SK-N-SH treated with all-trans-retinoic acid at 6 μM for 48 hours (cell line): ENCODE measurements at regions not wholly inside any gene's neighbourhood (a gene's known extent, or its start where the extent isn't known, plus 50 kb on each side); places are given as distances from the start of the nearest gene placed in this dataset.

ENCODE experiments used
- ATAC-seq: fragments of 200-7000 bp; cut with Tn5 transposase; 3 replicates; pipeline ENCODE4 v1.9.1; 2020; ENCODE audit warnings: mild to moderate bottlenecking, moderate library complexity
- ARNTL ChIP-seq: fragments of 450-650 bp; formaldehyde crosslinking; IDR thresholded peaks from 2 replicates; pipeline ENCODE4 v1.5.0; 2020; ENCODE audit warnings: low read depth, mild to moderate bottlenecking, moderate library complexity, borderline replicate concordance
- BACH2 ChIP-seq: fragments of 250-450 bp; sonication (Bioruptor Pico); IDR thresholded peaks from 2 replicates; pipeline ENCODE4 v1.9.0; 2021; ENCODE audit warnings: mild to moderate bottlenecking, borderline replicate concordance
- CSDC2 ChIP-seq: fragments of 250-450 bp; sonication (Bioruptor Pico); IDR thresholded peaks from 2 replicates; pipeline ENCODE4 v1.5.0; 2020; ENCODE audit warnings: mild to moderate bottlenecking, moderate library complexity
- CSRNP3 ChIP-seq: fragments of 250-450 bp; sonication (Bioruptor Pico); IDR thresholded peaks from 2 replicates; pipeline ENCODE4 v1.5.1; 2021; ENCODE audit warnings: mild to moderate bottlenecking, moderate library complexity
- ESRRG ChIP-seq: fragments of 250-450 bp; sonication (Bioruptor Pico); IDR thresholded peaks from 2 replicates; pipeline ENCODE4 v1.6.1; 2021; ENCODE audit warnings: mild to moderate bottlenecking
- GLIS3 ChIP-seq: fragments of 250-450 bp; sonication (Bioruptor Pico); IDR thresholded peaks from 2 replicates; pipeline ENCODE4 v1.5.0; 2020; ENCODE audit warnings: mild to moderate bottlenecking, moderate library complexity
- ISL1 ChIP-seq: fragments of 250-450 bp; sonication (Bioruptor Pico); IDR thresholded peaks from 2 replicates; pipeline ENCODE4 v2.1.2; 2022; ENCODE audit warnings: mild to moderate bottlenecking, moderate library complexity
- OSR1 ChIP-seq: fragments of 250-450 bp; sonication (Bioruptor Pico); IDR thresholded peaks from 2 replicates; pipeline ENCODE4 v1.8.0; 2022; ENCODE audit warnings: moderate library complexity, mild to moderate bottlenecking, inconsistent platforms
- PATZ1 ChIP-seq: fragments of 250-450 bp; sonication (Bioruptor Pico); IDR thresholded peaks from 2 replicates; pipeline ENCODE4 v1.8.0; 2020; ENCODE audit warnings: mild to moderate bottlenecking, moderate library complexity, borderline replicate concordance
- POU6F1 ChIP-seq: fragments of 250-450 bp; sonication (Bioruptor Pico); IDR thresholded peaks from 2 replicates; pipeline ENCODE4 v1.8.0; 2021; ENCODE audit warnings: low read depth, mild to moderate bottlenecking, moderate library complexity, borderline replicate concordance
- PPARA ChIP-seq: fragments of 250-450 bp; sonication (Bioruptor Pico); IDR thresholded peaks from 2 replicates; pipeline ENCODE4 v1.5.0; 2020; ENCODE audit warnings: mild to moderate bottlenecking, borderline replicate concordance
- RARB ChIP-seq: fragments of 250-450 bp; sonication (Bioruptor Pico); IDR thresholded peaks from 2 replicates; pipeline ENCODE4 v1.8.0; 2021; ENCODE audit warnings: mild to moderate bottlenecking, moderate library complexity
- SNAI2 ChIP-seq: fragments of 250-450 bp; sonication (Bioruptor Pico); IDR thresholded peaks from 2 replicates; pipeline ENCODE4 v1.5.0; 2020; ENCODE audit warnings: mild to moderate bottlenecking, moderate library complexity
- TCF4 ChIP-seq: fragments of 250-450 bp; sonication (Bioruptor Pico); IDR thresholded peaks from 2 replicates; pipeline ENCODE4 v1.8.0; 2021; ENCODE audit warnings: mild to moderate bottlenecking, moderate library complexity, borderline replicate concordance
- TOX ChIP-seq: fragments of 250-450 bp; sonication (Bioruptor Pico); IDR thresholded peaks from 2 replicates; pipeline ENCODE4 v1.8.0; 2021; ENCODE audit warnings: mild to moderate bottlenecking, moderate library complexity, borderline replicate concordance
- TSHZ2 ChIP-seq: fragments of 250-450 bp; sonication (Bioruptor Pico); IDR thresholded peaks from 2 replicates; pipeline ENCODE4 v1.5.0; 2020; ENCODE audit warnings: mild to moderate bottlenecking, moderate library complexity
- ZFP3 ChIP-seq: fragments of 250-450 bp; sonication (Bioruptor Pico); IDR thresholded peaks from 2 replicates; pipeline ENCODE4 v1.5.0; 2020; ENCODE audit warnings: mild to moderate bottlenecking, moderate library complexity
- ZNF565 ChIP-seq: fragments of 450-650 bp; formaldehyde crosslinking; conservative IDR thresholded peaks from 2 replicates; pipeline ENCODE4 v1.5.0; 2020; ENCODE audit warnings: low read depth, mild to moderate bottlenecking, moderate library complexity
- ZNF70 ChIP-seq: fragments of 450-650 bp; formaldehyde crosslinking; IDR thresholded peaks from 2 replicates; pipeline ENCODE4 v1.5.0; 2020; ENCODE audit warnings: mild to moderate bottlenecking, moderate library complexity
- ZNF8 ChIP-seq: fragments of 450-650 bp; formaldehyde crosslinking; IDR thresholded peaks from 2 replicates; pipeline ENCODE4 v1.5.0; 2020; ENCODE audit warnings: mild to moderate bottlenecking, moderate library complexity

- no peak for TF ChIP-seq CSRNP3
- TF ChIP-seq CSDC2 (CRISPR knock-in tag) = no peak
- TF ChIP-seq PATZ1 (CRISPR knock-in tag) = no peak
- TF ChIP-seq TOX = no peak
- no peak for TF ChIP-seq SNAI2 (CRISPR knock-in tag)
Measured at GRCh38 chr10:90437452-90437851, 420.4 kb downstream of the HTR7 start (continued).

- ATAC-seq = no peak
- TF ChIP-seq ZFP3 (CRISPR knock-in tag) = no peak
- TF ChIP-seq ZNF565 (CRISPR knock-in tag) = no peak
- no peak for TF ChIP-seq CSDC2 (CRISPR knock-in tag)
- no peak for TF ChIP-seq ESRRG (CRISPR knock-in tag)
- TF ChIP-seq GLIS3 (CRISPR knock-in tag) = no peak
- TF ChIP-seq TOX = no peak
- TF ChIP-seq BACH2 (CRISPR knock-in tag) = no peak
- TF ChIP-seq ZNF70 (CRISPR knock-in tag) = no peak
- TF ChIP-seq POU6F1 (CRISPR knock-in tag) = no peak
- TF ChIP-seq, all 23 proteins: peak for 0
Measured at GRCh38 chr10:90440870-90441269, 417.0 kb downstream of the HTR7 start.

- no peak for ATAC-seq
- TF ChIP-seq RARB (no peak), ISL1 (CRISPR knock-in tag) (no peak), SNAI2 (CRISPR knock-in tag) (no peak), OSR1 (no peak), ZNF8 (CRISPR knock-in tag) (no peak), ZNF565 (CRISPR knock-in tag) (no peak)
Measured at GRCh38 chr10:90443342-90443741, 414.5 kb downstream of the HTR7 start.

- ATAC-seq = no peak
- TF ChIP-seq GLIS3 (CRISPR knock-in tag) (no peak), CSDC2 (CRISPR knock-in tag) (no peak), PPARA (no peak), ZNF565 (CRISPR knock-in tag) (no peak), TSHZ2 (no peak), ARNTL (no peak), BACH2 (CRISPR knock-in tag) (no peak), SNAI2 (CRISPR knock-in tag) (no peak), ZNF70 (CRISPR knock-in tag) (no peak)
Measured at GRCh38 chr10:90447831-90448230, 410.0 kb downstream of the HTR7 start.

- ATAC-seq = no peak
- no peak for TF ChIP-seq ZFP3 (CRISPR knock-in tag)
- TF ChIP-seq POU6F1 (CRISPR knock-in tag) = no peak
- TF ChIP-seq CSRNP3 = no peak
- TF ChIP-seq RARB = no peak
- no peak for TF ChIP-seq TCF4 (CRISPR knock-in tag)
- TF ChIP-seq CSDC2 (CRISPR knock-in tag) = no peak
- no peak for TF ChIP-seq PATZ1 (CRISPR knock-in tag)
- no peak for TF ChIP-seq SNAI2 (CRISPR knock-in tag)
- no peak for TF ChIP-seq BACH2 (CRISPR knock-in tag)
- TF ChIP-seq ZNF70 (CRISPR knock-in tag) = no peak
- no peak for TF ChIP-seq TOX
Measured at GRCh38 chr10:90450797-90451196, 407.0 kb downstream of the HTR7 start.
